ENCODE measurements at regions not wholly inside any gene's neighbourhood (a gene's known extent, or its start where the extent isn't known, plus 50 kb on each side); places are given as distances from the start of the nearest gene placed in this dataset.
A peak's percentile ranks its signal among the peaks of the same experiment; 100 is the strongest.

DNA sequence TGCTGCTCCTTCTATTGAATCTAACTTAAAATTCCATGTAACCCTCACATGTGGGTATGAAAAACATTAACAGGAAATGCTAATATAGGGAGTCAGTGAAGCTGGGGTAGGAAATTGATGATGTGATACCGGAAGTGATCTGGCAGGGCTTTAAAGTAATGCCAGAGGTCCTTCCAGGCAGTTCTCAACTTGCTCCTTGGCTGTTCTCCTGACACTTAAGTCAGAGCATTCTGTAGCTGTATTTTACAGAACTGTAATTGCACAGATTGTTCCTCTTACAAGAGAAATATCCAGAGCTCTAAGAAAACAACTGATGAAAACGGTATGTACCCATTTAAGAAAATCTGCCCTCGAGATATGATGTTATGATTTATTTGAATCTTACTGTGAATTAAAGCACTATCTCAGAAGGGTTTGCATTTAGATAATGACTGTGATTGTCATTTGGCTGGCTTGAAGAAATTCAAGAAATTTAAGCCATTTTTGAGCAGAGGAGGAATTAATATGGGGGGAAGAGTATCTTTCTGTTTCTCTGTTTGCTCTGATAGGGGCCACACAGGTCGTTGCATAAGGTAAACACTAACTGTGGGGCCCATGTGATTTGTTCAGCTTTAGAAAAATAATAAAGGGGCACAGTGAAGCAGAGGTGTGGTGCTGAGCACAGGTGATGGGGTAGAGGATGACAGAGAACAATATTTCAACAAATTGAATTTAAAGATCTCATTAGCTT is 88.4 kb downstream of the BBS10 start:
- peak in 1 of 6 donors; percentile 29 for DNase-seq (ENCODE audit: low read depth in 4 of 6, low spot score in 6 of 6)
- no peak overlapping the region for H3K4me3 ChIP-seq (ENCODE audit: low read depth, low read length)
- H3K27ac ChIP-seq (ENCODE audit: low read depth, low read length), result no peak overlapping the region
- no peaks in the 10 kb centered on the region for H3K4me1 ChIP-seq (ENCODE audit: control insufficient read depth, insufficient read depth, low read length)
- H3K9me3 ChIP-seq (ENCODE audit: control insufficient read depth, insufficient read depth, low read length), result no peaks in the 10 kb centered on the region
- no peaks in the 10 kb centered on the region for H3K27me3 ChIP-seq (ENCODE audit: control insufficient read depth, insufficient read depth, low read length)
- H3K36me3 ChIP-seq (ENCODE audit: control insufficient read depth, insufficient read depth, low read length), result no peaks in the 10 kb centered on the region
- 38% methylated on average over 2 of the region's 4 CpGs for WGBS (ENCODE audit: insufficient coverage)

DNA sequence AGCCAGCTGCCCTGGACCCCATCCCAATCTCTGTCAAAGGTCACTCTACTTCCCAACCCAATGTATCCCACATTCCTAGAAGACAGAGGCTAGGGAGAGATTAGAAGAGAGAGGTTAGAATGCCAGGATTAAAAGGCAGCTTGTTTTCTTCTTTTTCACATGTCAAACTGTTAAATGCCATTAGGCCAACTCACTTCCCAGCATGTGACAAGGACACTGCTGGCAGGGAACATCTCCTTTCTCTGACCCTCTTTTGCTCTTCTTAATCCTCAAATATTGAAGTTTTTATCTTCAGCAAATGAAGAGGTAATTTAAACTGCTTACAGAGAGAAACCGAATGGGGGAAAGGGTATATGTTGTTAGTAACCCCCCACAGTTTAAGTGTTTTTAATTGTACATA is 89.1 kb downstream of the BBS10 start:
- Histone ChIP-seq H3K27me3 (ENCODE audit: control insufficient read depth, insufficient read depth, low read length) (no peaks in the 10 kb centered on the region), H3K9me3 (ENCODE audit: control insufficient read depth, insufficient read depth, low read length) (no peaks in the 10 kb centered on the region), H3K27ac (ENCODE audit: low read depth, low read length) (no peak overlapping the region), H3K36me3 (ENCODE audit: control insufficient read depth, insufficient read depth, low read length) (no peaks in the 10 kb centered on the region), H3K4me1 (ENCODE audit: control insufficient read depth, insufficient read depth, low read length) (no peaks in the 10 kb centered on the region), H3K4me3 (ENCODE audit: low read depth, low read length) (no peak overlapping the region)
- WGBS (ENCODE audit: insufficient coverage), result no CpG with 5 or more reads among the region's 1 CpG
- peak in 1 of 6 donors; percentile 9 for DNase-seq (ENCODE audit: low read depth in 4 of 6, low spot score in 6 of 6)

GRCh38 chr12:76256904-76257303 is 91.3 kb downstream of the BBS10 start:
- Histone ChIP-seq H3K4me1 (ENCODE audit: control insufficient read depth, insufficient read depth, low read length) (no peaks in the 10 kb centered on the region), H3K36me3 (ENCODE audit: control insufficient read depth, insufficient read depth, low read length) (no peaks in the 10 kb centered on the region), H3K9me3 (ENCODE audit: control insufficient read depth, insufficient read depth, low read length) (no peaks in the 10 kb centered on the region), H3K27me3 (ENCODE audit: control insufficient read depth, insufficient read depth, low read length) (no peaks in the 10 kb centered on the region), H3K4me3 (ENCODE audit: low read depth, low read length) (no peak overlapping the region), H3K27ac (ENCODE audit: low read depth, low read length) (no peak overlapping the region)
- DNase-seq (ENCODE audit: low read depth in 4 of 6, low spot score in 6 of 6), result no peak
- no CpG with 5 or more reads among the region's 1 CpG for WGBS (ENCODE audit: insufficient coverage)

- H3K4me1 ChIP-seq (ENCODE audit: control insufficient read depth, insufficient read depth, low read length), result no peaks in the 10 kb centered on the region
- no CpG with 5 or more reads among the region's 2 CpGs for WGBS (ENCODE audit: insufficient coverage)
- no peaks in the 10 kb centered on the region for H3K27me3 ChIP-seq (ENCODE audit: control insufficient read depth, insufficient read depth, low read length)
- H3K9me3 ChIP-seq (ENCODE audit: control insufficient read depth, insufficient read depth, low read length), result no peaks in the 10 kb centered on the region
- H3K27ac ChIP-seq (ENCODE audit: low read depth, low read length), result no peak overlapping the region
- DNase-seq (ENCODE audit: low read depth in 4 of 6, low spot score in 6 of 6), result no peak
- no peak overlapping the region for H3K4me3 ChIP-seq (ENCODE audit: low read depth, low read length)
- H3K36me3 ChIP-seq (ENCODE audit: control insufficient read depth, insufficient read depth, low read length), result no peaks in the 10 kb centered on the region
Measured at GRCh38 chr12:76256321-76256720, 91.9 kb downstream of the BBS10 start.

DNA sequence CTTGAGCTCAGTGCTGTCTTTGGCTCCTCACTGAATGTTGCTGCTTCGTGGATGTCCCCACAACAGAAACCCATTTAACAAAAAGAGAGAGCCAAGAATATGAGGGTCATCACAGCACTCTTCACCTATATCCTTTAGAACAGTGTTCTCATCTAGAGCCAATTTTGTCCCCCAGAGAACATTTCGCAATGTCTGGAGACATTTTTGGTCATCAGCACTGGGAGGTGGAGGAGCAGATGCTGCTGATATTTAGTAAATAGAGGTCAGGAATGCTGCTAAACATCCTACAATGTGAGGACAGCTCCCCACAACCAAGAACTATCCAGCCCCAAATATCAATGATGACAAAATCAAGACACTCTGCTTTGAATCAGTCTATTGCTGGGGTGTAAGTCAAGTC is 92.5 kb downstream of the BBS10 start:
- 83% methylated on average over 1 of the region's 2 CpGs for WGBS (ENCODE audit: insufficient coverage)
- no peak overlapping the region for H3K4me3 ChIP-seq (ENCODE audit: low read depth, low read length)
- no peaks in the 10 kb centered on the region for H3K36me3 ChIP-seq (ENCODE audit: control insufficient read depth, insufficient read depth, low read length)
- H3K27me3 ChIP-seq (ENCODE audit: control insufficient read depth, insufficient read depth, low read length), result no peaks in the 10 kb centered on the region
- no peak overlapping the region for H3K27ac ChIP-seq (ENCODE audit: low read depth, low read length)
- H3K4me1 ChIP-seq (ENCODE audit: control insufficient read depth, insufficient read depth, low read length), result no peaks in the 10 kb centered on the region
- no peaks in the 10 kb centered on the region for H3K9me3 ChIP-seq (ENCODE audit: control insufficient read depth, insufficient read depth, low read length)
- DNase-seq (ENCODE audit: low read depth in 4 of 6, low spot score in 6 of 6), result no peak

DNA sequence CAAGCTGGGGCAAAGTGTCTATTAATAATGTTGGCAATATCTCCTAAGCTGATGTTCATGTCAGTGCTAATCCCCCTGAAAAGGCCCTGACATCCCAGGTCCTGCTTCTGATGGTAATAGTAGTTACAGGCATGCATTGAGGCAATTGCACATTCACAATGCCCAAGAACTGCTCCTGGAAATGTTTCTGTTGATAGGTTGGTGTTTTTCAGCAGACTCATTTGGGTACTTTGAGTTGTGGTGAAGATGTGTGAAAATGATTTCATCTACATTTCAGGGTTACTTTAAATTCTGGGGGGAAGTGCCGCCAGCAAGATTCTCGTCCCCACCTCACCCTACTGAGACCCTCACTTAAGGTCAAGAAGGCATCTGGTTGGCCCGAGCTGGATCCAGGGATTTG is 92.9 kb downstream of the BBS10 start:
- no peaks in the 10 kb centered on the region for H3K36me3 ChIP-seq (ENCODE audit: control insufficient read depth, insufficient read depth, low read length)
- H3K4me3 ChIP-seq (ENCODE audit: low read depth, low read length), result no peak overlapping the region
- no peaks in the 10 kb centered on the region for H3K27me3 ChIP-seq (ENCODE audit: control insufficient read depth, insufficient read depth, low read length)
- WGBS (ENCODE audit: insufficient coverage), result 67% methylated on average over 1 of the region's 3 CpGs
- no peak for DNase-seq (ENCODE audit: low read depth in 4 of 6, low spot score in 6 of 6)
- no peaks in the 10 kb centered on the region for H3K4me1 ChIP-seq (ENCODE audit: control insufficient read depth, insufficient read depth, low read length)
- no peaks in the 10 kb centered on the region for H3K9me3 ChIP-seq (ENCODE audit: control insufficient read depth, insufficient read depth, low read length)
- no peak overlapping the region for H3K27ac ChIP-seq (ENCODE audit: low read depth, low read length)

- Histone ChIP-seq H3K27ac (ENCODE audit: low read depth, low read length) (no peak overlapping the region), H3K4me3 (ENCODE audit: low read depth, low read length) (no peak overlapping the region), H3K4me1 (ENCODE audit: control insufficient read depth, insufficient read depth, low read length) (no peaks in the 10 kb centered on the region), H3K27me3 (ENCODE audit: control insufficient read depth, insufficient read depth, low read length) (no peaks in the 10 kb centered on the region), H3K36me3 (ENCODE audit: control insufficient read depth, insufficient read depth, low read length) (no peaks in the 10 kb centered on the region), H3K9me3 (ENCODE audit: control insufficient read depth, insufficient read depth, low read length) (no peaks in the 10 kb centered on the region)
- WGBS (ENCODE audit: insufficient coverage), result 89% methylated on average over 10 of the region's 11 CpGs
- no peak for DNase-seq (ENCODE audit: low read depth in 4 of 6, low spot score in 6 of 6)
Measured at GRCh38 chr12:76252031-76252430, 96.2 kb downstream of the BBS10 start.

DNA sequence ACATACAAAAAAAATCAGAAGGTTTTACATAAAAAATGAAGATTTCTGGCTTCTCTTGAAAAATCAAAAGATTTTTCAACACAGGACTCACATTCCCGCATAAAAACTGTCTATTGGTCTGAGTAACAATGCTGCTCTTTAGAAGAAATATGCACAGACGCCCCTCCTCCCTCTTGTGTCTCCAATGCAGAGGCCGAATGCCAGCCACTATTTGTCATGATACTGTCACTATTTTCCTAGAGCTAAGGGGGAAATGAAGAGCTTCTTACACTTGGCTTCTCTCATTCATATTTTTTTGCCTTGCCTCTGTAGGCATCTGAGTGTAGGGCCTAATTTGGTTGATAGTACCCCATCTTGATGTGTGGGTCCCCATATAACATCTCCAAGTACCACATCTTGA is 98.0 kb downstream of the BBS10 start:
- no peak overlapping the region for H3K27ac ChIP-seq (ENCODE audit: low read depth, low read length)
- DNase-seq (ENCODE audit: low read depth in 4 of 6, low spot score in 6 of 6), result no peak

GRCh38 chr12:76249501-76249900 is 98.7 kb downstream of the BBS10 start:
- no peaks in the 10 kb centered on the region for H3K27me3 ChIP-seq (ENCODE audit: control insufficient read depth, insufficient read depth, low read length)
- DNase-seq (ENCODE audit: low read depth in 4 of 6, low spot score in 6 of 6), result peak in 1 of 6 donors; percentile 4
- no peak overlapping the region for H3K27ac ChIP-seq (ENCODE audit: low read depth, low read length)
- H3K36me3 ChIP-seq (ENCODE audit: control insufficient read depth, insufficient read depth, low read length), result no peaks in the 10 kb centered on the region
- H3K4me3 ChIP-seq (ENCODE audit: low read depth, low read length), result no peak overlapping the region
- no peaks in the 10 kb centered on the region for H3K9me3 ChIP-seq (ENCODE audit: control insufficient read depth, insufficient read depth, low read length)
- H3K4me1 ChIP-seq (ENCODE audit: control insufficient read depth, insufficient read depth, low read length), result no peaks in the 10 kb centered on the region
- 63% methylated on average over 1 of the region's 2 CpGs for WGBS (ENCODE audit: insufficient coverage)

More for the DNA sequence above, 98.0 kb downstream of the BBS10 start:
- Histone ChIP-seq H3K4me1 (ENCODE audit: control insufficient read depth, insufficient read depth, low read length) (no peaks in the 10 kb centered on the region), H3K27me3 (ENCODE audit: control insufficient read depth, insufficient read depth, low read length) (no peaks in the 10 kb centered on the region), H3K9me3 (ENCODE audit: control insufficient read depth, insufficient read depth, low read length) (no peaks in the 10 kb centered on the region), H3K36me3 (ENCODE audit: control insufficient read depth, insufficient read depth, low read length) (no peaks in the 10 kb centered on the region), H3K4me3 (ENCODE audit: low read depth, low read length) (no peak overlapping the region)
- no CpG with 5 or more reads among the region's 3 CpGs for WGBS (ENCODE audit: insufficient coverage)

DNA sequence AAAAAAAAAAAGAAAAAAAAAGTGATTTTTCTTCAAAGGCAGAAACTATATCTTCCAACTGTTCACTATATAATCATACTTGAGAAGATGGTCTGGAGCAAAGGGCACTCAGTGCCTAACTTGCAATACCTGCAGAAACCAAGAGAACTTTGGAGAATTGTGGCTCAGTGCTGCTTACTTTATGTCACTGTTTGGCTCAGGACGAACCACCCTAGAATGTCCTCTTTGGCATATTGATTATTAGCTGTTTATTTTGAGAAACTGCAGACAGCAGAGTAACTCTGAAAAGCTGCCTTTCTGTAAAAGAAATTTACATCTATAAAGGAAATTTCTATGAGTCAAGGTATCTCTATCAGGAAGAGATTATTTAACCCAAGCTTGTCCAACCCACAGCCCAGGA is 100.2 kb downstream of the BBS10 start:
- WGBS (ENCODE audit: insufficient coverage), result no CpG with 5 or more reads among the region's 1 CpG
- Histone ChIP-seq H3K36me3 (ENCODE audit: control insufficient read depth, insufficient read depth, low read length) (no peaks in the 10 kb centered on the region), H3K27me3 (ENCODE audit: control insufficient read depth, insufficient read depth, low read length) (no peaks in the 10 kb centered on the region), H3K9me3 (ENCODE audit: control insufficient read depth, insufficient read depth, low read length) (no peaks in the 10 kb centered on the region), H3K4me3 (ENCODE audit: low read depth, low read length) (no peak overlapping the region), H3K4me1 (ENCODE audit: control insufficient read depth, insufficient read depth, low read length) (no peaks in the 10 kb centered on the region), H3K27ac (ENCODE audit: low read depth, low read length) (no peak overlapping the region)
- DNase-seq (ENCODE audit: low read depth in 4 of 6, low spot score in 6 of 6), result no peak
